Left lobe of liver (tissue), 2 donors: ENCODE measurements at regions not wholly inside any gene's neighbourhood (a gene's known extent, or its start where the extent isn't known, plus 50 kb on each side); places are given as distances from the start of the nearest gene placed in this dataset.
A peak's percentile ranks its signal among the peaks of the same experiment; 100 is the strongest.

ENCODE experiments used
- ATAC-seq: fragments of 200-7000 bp; cut with Tn5 transposase; one replicate; pipeline ENCODE4 v1.9.1; 2020; ENCODE audit warnings: mild to moderate bottlenecking, moderate library complexity
- DNase-seq: peaks from one replicate; pipeline ENCODE4 v3.0.0-alpha.2; 2020; ENCODE audit warnings: low spot score
- donor health status: DM: no; HTN: no; CAD: no; lungs with moderate emphysema.
- donor health status: DM: no; HTN: yes; CAD: no.

DNA sequence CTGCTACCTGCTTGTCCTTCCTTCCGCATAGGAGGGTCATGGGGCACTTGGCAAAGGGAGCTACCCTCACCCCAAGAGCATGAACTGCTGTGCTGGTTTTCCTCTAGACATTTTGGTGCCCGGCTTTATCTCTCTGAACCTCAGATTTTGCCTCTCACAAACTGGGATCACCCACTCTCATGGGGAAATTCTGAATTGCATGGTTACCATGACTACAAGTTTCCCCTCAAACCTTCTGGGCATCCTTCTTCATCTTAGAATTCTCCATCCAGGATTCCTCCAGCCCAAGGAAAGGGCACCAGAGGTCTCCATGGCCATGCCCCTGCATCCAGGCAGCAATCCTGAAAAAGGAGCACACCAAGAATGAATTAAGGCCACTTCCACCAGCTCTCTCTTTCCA is 180.1 kb upstream of the NECTIN1 start:
- ATAC-seq (no peak), DNase-seq (no peak)

DNA sequence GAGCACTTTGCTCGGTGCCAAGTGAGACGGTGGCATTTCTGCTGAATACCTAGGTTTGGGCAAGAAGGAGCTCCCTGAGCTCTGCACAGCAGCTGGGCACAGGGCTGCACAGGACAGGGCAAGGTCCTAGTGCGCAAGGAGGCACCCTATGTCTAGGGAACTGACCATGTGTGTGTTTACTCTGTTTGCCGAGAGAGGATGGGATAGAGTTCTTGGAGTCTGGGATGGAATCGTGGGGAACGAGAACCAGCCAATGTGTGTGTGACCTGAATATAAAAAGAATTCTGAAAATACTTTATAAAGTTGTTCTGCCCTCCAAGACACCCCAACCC is 179.5 kb upstream of the NECTIN1 start:
- DNase-seq = no peak
- ATAC-seq = no peak

DNA sequence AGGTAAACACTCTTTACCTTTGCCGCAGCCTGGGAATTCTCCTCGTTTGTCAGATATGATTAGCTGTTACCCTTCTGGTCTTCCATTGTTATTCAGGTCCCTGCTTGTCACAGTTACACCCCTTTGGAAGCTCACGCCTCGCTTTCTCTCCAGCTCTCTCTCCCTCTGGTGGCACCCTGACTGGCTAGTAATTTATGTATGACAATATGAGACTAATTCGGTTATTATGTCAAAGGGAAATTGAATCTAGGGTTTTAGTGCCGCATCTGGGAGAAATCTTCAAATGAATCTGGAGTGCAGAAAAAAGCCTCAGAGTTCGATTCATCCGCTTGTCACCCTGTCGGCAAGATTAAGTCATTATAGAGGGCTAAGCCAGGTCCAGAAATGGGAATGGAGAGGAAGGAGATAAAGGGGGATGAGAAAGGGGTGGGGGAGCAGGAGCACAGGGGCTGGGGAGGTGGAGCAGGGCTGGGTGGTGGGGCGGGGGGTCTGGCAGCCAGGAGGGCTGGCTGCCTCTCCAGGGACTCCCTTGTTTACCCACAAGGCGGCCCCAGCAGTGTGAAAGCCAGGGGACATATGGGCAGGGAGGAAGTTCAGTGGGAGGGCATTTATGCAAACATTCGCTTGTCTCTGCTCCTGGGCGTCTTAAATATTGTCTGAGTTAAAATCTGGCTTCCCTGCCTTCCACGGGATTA is 179.0 kb upstream of the NECTIN1 start:
- no peak for ATAC-seq
- no peak for DNase-seq

DNA sequence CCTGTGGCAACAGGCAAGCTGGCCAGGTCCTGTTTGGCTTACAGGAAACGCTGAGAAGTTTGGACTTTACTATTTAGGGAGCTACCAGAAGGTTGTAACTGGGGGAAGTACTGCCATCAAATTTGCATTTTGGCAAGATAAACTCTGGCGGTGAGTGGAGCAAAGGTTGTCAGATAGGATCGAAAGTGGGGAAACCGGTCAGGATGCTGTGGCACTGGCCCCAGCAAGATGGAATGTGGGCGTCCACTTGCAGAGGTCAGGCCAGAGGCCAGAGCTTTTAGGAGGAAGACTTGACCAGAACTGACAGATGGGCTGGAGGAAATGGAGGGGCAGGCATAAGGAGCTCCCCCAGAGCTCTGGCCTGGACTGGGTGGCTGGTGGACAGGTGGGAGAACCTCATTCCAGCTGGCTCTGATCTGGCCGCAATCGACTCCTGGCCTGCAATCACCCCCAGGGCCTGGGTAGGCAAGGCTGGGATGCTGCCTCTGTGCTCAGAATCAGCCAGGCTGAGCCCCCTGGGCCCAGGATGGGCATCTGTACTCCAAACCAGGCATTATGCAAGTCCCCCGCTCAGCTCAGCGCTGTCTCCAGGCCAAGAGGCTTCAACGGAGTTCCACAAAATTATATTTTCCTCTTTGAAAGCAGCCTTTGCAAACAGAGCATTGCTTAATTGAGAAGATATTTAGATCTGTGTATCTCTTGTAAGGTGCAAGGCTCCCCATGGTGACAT is 178.3 kb upstream of the NECTIN1 start:
- DNase-seq (peak; percentile 87), ATAC-seq (peak; percentile 89)

DNA sequence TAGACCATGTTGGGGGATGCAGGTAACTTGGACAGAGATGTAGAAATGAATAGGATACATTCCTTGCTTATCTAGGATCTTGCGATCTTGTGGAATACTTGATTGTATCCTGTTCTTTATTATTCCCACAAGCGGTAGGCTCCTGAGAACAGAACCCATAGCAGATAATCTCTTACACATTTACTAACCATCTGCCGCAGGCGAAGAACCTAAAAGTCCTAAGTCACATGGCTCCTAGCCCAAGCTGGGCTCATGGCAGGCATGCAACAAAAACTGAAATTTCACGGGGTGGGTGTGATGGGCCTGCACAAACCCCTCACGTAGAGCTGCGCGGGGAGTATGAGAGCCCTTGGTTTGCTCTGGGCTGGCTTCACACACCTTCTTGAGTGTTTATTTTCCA is 177.4 kb upstream of the NECTIN1 start:
- DNase-seq (no peak), ATAC-seq (peak; percentile 13)

DNA sequence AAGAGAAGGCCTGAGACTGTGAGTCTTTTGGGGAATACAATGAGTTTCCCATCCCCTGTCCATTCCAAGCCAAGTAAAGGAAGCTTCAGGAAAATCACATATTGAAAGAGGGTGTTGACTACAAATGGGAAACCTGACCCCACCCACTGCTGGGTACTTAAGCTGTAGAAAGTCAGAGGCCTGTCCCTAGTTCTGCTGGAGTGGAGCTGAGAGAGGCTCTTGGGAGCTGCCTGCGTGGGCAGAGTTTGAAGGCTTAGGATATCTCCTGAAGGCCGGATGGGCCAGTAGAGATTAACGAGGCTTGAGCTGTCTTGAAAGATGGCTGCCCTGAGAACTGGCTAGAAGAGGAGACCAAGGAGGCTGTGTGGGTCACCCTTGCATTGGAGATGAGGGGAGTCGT is 176.2 kb upstream of the NECTIN1 start:
- ATAC-seq (no peak), DNase-seq (no peak)

DNA sequence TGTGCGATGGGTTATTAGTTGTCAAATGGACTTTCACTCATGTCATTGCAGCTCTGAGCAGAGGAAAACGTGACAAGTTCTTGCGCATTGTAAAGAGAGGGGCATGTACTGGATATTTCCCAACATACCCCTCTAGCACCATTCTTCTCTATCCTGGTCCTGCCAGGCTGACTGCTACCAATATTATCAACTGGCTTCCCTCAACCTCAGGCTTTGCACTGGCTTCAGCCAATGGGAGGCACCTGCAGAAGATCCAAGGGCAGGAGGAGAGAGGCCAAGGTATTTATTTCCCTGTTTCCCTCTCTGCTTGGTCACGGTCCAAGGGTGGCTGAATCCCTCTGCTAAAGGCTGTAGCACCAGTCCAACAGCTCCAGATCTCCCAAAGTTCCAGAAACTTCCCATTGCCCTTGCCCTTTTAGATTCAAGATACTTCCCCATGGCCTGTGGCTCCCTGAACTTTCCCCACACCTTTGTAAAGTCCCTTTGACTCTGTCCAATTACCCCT is 175.6 kb upstream of the NECTIN1 start:
- ATAC-seq = no peak
- DNase-seq = no peak

DNA sequence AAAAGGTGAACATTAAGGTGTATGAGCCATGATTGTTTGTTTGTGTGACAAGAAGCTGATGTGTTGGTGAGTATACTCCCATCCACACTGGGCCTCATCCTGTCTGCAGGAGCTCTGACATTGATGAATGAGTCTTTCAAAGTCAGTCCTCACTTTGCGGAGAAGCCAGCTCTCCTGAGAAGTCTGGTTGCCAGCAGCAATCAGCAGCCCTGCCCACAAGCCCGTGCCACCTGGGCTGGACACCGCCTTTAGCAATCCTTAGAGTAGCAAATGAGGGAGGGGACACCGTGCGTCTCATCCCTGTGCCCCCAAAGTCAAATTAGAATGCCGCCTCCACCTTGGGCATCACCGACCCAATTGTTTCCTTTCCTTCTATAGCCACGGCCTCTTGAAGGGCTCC is 174.8 kb upstream of the NECTIN1 start:
- DNase-seq = no peak
- no peak for ATAC-seq

DNA sequence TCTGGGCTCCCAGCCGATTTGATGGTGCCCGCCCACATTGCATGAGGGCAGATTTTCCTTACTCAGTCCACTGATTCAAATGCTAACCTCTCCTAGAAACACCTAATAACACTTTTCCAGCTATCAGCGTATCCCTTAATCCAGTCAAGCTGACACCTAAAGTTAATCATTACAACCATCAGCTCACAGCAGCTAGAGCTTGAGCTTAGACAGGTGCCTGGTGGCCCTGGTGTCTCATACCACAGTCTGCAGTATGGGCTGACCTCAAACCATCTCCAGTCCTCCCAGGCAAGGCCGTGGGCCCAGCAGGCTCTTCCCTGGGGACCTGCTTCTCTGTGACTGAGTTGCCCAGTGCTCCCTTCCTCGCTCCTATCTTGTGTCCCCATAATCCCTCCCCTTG is 174.4 kb upstream of the NECTIN1 start:
- DNase-seq (no peak), ATAC-seq (peak; percentile 33)

DNA sequence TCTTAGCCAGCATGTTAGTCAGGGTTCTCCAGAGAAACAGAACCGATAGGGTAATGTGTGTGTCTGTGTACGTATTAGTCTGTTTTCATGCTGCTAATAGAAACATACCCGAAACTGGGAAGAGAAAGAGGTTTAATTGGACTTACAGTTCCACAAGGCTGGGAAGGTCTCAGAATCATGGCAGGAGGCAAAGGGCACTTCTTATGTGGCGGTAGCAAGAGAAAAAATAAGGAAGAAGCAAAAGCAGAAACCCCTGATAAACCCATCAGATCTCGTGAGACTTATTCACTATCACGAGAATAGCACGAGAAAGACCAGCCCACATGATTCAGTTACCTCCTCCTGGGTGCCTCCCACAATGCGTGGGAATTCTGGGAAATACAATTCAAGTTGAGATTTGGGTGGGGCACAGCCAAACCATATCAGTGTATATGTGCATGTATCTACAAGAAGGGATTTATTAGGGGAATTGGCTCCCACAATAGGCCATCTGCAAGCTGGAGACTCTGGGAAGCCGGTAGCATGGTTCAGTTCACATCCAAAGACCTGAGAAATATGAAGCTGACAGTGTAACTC is 173.7 kb upstream of the NECTIN1 start:
- ATAC-seq (no peak), DNase-seq (no peak)

DNA sequence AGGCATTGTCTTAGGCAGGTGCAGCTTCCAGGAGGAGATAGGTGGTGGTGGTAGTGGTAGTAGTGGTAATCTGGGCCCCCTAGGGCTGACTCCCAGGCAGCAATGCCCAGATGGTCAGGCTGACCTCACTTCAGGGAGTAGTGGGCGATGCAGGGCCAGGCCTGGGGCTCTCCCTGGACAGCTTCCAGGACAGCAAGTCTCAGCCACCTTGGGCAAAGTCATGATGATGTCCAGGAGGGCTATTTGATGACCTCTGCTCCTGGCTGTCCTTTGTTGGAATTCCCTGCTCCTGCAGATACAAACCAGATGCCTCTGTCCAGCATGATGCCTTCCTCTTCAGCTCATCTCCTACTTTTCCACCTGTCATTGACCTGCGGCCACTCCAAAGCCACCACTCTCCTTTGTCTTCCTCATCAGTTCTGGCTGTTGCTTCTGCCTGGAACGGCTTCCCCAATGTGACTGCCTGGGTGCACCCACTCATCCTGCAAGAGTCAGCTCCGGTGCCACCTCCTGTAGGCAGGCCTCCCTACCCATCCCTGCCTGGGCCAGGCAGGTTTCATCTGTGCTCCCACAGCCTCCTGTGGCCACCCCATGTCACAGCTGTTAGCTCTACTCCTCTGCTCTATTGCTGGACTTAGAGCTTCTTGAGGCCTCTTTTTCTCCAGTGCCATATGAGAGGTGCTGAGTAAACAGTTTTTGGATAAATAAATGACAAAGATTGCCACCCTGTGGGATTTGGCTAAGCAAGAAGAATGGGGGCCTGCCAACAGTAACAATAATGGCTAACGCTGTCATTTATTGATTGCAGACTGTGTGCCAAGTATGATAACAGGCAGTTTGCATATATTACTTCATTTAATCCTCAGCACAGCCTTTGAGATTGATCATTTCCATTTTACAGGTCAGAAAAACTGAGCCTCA is 172.9 kb upstream of the NECTIN1 start:
- no peak for ATAC-seq
- DNase-seq = no peak

DNA sequence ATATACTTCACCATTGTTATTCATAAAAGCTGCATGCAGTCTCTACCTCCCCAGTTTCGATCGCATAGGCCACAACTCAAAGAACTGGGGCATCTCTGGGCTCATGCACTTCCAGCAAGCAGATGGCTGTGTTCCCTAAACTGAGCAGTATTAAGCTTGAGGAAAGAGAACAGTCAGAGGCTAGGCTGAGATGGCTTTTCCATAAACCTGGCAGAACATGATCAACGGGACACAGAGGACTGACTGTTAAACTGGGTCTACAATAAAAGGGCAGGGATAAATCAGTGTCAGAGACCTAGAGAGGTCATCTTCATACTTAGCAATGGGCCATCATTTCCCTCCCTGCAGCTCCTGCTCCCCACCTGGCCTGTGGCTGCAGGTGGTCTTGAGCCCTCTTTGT is 171.0 kb upstream of the NECTIN1 start:
- DNase-seq = no peak

DNA sequence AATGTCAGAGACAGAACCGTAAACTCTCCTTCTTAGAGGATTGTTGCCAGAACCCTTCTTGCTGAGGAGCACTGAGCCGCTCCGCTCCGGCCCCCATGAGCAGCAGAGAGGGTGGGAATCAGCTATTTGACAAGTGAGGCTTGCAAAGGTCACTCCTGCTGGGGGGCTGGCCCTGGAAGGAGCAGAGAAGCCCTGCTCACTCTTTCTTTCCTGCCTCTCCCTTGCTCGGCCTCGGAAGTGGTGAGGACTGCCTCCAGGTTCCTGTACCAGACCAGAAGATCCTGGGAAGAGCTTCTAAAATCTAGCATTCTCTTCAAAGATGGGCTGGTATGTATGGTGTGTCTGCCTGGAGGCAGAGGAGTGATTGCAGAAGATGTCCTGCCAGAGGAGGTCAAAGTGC is 168.6 kb upstream of the NECTIN1 start:
- DNase-seq (no peak), ATAC-seq (no peak)

More for the DNA sequence above, 171.0 kb upstream of the NECTIN1 start:
- no peak for ATAC-seq

DNA sequence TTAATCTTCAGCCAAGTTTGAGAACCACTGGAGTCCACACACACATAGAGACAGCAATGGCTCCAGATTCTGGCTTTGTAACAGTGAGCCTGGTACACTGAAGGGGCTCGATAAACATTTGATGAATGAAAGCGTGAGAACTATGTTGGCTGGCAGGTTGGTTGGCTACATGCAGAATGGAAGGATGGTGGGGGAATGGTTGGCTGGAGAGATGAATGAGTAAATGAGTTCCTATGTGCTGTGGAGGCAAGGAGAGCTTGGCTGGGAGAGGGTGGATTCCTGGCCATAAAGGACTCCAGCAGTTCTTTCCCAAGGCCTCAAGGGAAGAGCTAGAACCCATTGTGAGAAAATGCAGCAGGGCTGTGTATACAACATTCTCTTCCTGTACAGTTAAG is 168.0 kb upstream of the NECTIN1 start:
- no peak for ATAC-seq
- no peak for DNase-seq

DNA sequence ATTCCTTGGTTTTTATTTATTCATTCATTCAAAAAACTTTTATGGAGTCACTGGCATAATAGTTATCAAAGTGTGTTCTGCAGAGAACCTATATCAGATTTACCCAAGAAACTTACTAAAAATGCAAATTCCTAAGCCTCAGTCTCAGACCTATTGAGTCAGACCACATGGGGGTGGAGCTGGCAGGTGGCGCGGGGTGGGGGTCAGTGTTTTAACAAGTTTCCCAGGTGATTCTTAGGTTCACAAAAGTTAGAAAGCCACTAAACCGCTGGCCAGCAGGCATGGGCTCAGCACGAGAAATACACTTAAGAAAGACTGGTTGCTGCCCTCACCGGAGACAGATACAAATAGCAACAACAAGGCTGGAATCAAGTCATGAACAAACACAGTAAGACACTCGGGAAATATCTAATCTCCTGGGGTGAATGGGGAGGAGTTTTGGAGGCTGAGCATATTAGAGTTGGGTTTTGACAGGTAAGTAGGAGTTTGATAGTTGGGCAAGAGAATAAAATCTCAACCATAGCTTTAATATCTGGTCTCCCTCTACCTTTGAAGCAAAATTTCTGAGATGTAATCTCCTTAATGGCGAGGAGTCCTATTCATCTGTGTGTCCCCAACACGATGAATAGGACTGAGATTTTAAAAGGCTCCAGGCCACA is 167.5 kb upstream of the NECTIN1 start:
- no peak for ATAC-seq
- DNase-seq = no peak

DNA sequence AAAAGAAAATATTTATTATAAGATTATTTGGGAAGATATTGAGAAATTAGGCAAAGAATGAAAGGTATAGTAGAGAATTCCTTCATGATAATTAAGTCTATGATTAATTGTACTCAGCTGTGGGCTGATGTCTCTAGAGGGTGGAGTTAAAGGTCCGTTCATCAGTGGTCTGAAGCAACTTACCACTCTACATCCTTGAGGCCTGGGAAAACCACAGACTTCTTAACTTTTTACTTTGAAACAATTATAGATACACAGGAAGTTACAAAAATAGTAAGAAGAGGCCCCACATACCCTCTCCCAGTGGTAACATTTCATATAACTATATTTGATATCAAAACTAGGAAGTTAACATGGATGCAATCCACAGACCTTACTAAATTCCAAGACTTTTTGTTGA is 167.0 kb upstream of the NECTIN1 start:
- DNase-seq (no peak), ATAC-seq (no peak)

DNA sequence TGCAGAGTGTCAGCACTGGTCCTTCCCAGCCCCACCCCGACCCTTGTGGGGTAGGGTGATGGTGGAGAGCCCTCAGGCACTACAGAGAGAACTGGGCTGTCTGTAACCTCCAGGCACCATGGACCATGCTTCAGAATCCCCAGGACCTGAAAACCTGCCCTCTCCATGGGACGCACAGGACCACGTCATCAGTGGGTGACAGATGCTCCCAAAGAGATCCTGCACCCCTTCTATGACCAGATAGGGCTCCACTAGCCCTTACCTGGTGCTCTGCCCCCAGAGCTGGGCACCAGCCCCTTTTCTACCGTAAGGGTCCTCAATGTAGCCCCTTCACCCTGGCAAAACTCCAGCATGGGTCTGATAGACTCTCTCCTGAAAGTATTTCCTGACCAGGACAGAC is 165.9 kb upstream of the NECTIN1 start:
- ATAC-seq (no peak), DNase-seq (no peak)

DNA sequence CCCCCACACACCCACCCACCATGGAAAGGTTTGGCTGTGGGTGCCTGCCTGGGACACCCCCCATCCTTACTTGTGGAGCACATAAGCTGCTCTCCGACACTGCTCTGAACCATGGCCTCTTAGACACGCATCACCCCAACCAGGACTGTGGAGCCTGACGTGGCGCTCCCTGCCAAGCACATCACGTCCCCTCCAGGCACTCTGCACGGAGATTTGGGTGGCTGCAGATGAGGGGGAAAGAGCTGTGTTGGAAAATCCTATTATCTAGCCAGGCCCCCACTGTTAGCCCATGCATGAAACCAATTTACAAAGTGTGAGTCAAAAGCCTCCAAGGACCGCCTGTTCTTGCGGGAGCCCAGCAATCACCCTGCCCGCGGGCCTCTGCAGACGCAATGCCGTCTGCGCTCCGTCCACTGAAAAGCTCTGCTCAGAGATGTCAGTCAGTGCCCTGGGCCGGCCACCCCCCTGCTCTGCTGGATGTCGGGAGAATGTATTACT is 163.4 kb upstream of the NECTIN1 start:
- DNase-seq = no peak
- ATAC-seq = no peak

DNA sequence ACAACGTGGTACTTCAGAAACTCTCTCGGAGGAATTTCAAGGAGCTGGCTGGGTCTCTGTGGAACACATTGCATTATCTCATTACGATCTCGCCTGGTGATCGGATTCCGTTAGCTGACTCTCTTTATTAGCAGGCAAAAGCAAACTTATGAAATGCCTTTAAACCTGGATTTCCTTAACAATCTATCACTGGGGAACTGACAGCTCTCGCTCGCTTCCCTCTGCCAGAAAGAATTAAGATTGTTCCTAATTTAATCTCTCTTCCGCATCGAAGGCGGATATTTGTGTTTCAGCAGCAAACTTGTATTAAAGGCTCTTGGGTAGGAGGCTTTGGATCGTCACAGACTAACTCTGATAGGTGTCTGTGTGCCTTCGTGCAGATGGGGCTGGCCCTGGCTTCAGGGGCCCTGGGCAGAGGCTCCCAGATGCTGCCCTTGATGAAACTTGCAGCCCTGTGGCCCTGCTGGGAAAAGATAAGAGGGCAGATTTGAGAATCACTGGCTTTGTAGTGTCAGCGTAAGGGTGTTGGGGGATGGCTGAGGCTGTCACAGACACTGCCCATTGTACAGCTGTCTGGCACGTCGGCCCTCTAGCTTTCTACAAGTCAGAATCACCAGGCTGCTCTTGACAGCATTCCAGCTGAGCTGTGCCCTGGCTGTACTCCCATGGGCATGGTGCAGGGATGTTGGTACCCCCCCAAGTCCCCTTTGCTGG is 162.2 kb upstream of the NECTIN1 start:
- DNase-seq (no peak), ATAC-seq (no peak)

DNA sequence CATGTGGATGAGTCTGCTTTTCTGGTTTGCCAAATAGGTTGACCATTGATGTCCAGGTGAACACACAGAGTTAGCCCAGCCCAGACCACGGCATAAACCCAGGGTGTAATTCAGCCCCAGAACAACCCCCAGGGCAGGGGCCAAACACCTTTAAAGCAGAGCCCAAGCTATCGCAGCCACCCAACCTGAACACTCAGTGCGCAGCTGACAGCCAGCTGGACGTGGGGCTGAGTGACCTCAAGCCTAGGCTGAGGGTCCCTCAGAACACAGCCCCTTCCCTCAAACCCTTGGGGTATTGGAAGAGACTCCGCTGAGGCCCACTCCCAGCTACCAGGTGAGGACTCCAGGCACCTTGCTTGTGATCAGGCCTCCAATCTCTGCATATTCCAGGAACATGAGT is 161.5 kb upstream of the NECTIN1 start:
- ATAC-seq (no peak), DNase-seq (no peak)
